ENCODE measurements at regions not wholly inside any gene's neighbourhood (a gene's known extent, or its start where the extent isn't known, plus 50 kb on each side); places are given as distances from the start of the nearest gene placed in this dataset.

DNA sequence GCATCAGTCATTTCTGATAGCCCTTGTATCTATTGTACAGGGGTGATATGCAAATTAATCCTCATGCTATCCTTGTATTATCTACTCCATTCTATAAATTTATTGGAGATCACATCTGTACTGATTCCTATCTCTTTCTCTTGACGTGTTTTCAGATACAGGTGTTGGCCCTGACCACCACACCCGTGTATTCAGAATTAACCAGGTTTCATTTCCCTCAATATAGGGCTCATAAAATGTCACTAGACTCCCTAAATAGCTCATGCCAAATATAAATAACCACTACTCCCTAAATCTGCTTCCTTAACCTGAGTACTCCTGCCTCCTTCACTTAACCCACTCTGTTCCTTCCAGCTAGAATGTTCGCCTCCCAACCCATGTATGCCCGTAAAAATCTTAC lies 522.8 kb upstream of the KLF4 start:
- Histone ChIP-seq H3K79me2 (ENCODE audit: insufficient read depth, low read depth) (no peaks in the 10 kb centered on the region), H3K27me3 (ENCODE audit: insufficient read depth, low read depth) (no peaks in the 10 kb centered on the region)

DNA sequence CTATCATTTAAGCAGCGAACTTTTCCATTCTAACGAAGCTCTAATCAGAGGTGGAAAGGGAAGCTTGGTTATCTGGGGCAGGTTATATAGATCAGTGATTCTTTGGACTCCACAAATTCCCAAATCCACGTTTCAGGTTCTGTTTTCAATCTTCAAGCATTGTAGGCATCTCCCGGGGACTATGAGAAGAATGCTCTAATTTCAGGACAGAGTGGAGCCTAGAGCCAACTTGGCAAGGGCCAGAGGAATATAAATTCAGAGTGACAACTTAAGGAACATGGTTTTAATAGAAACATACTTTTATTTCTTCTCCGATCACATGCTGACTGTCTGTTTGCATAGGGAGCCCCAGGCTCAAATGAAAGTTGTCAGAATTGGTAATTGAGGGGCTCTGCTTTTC lies 514.0 kb upstream of the KLF4 start:
- Histone ChIP-seq H3K27ac (no peak overlapping the region), H3K9ac (no peak overlapping the region), H4K20me1 (ENCODE audit: insufficient read depth) (no peaks in the 10 kb centered on the region), H3K36me3 (ENCODE audit: insufficient read depth) (no peaks in the 10 kb centered on the region), H3K79me2 (ENCODE audit: insufficient read depth, low read depth) (no peaks in the 10 kb centered on the region), H3K4me1 (ENCODE audit: low read depth, poor library complexity, severe bottlenecking) (no peaks in the 10 kb centered on the region), H2AFZ (ENCODE audit: low read depth) (no peak overlapping the region), H3K4me2 (no peak overlapping the region), H3K27me3 (ENCODE audit: insufficient read depth, low read depth) (no peaks in the 10 kb centered on the region), H3K4me3 (IDR thresholded peaks at IDR 0.05; ENCODE audit: insufficient read depth, low read depth, low read length) (no peak overlapping the region)
- TF ChIP-seq, protein P1, sequence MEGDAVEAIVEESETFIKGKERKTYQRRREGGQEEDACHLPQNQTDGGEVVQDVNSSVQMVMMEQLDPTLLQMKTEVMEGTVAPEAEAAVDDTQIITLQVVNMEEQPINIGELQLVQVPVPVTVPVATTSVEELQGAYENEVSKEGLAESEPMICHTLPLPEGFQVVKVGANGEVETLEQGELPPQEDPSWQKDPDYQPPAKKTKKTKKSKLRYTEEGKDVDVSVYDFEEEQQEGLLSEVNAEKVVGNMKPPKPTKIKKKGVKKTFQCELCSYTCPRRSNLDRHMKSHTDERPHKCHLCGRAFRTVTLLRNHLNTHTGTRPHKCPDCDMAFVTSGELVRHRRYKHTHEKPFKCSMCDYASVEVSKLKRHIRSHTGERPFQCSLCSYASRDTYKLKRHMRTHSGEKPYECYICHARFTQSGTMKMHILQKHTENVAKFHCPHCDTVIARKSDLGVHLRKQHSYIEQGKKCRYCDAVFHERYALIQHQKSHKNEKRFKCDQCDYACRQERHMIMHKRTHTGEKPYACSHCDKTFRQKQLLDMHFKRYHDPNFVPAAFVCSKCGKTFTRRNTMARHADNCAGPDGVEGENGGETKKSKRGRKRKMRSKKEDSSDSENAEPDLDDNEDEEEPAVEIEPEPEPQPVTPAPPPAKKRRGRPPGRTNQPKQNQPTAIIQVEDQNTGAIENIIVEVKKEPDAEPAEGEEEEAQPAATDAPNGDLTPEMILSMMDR (conservative IDR thresholded peaks at IDR 0.05; ENCODE audit: low read depth, low read length): no peak

More for the DNA sequence above, 522.8 kb upstream of the KLF4 start:
- Histone ChIP-seq H3K4me3 (IDR thresholded peaks at IDR 0.05; ENCODE audit: insufficient read depth, low read depth, low read length) (no peak overlapping the region), H2AFZ (ENCODE audit: low read depth) (no peak overlapping the region), H3K27ac (no peak overlapping the region), H3K36me3 (ENCODE audit: insufficient read depth) (no peaks in the 10 kb centered on the region), H3K4me2 (no peak overlapping the region), H3K9ac (no peak overlapping the region), H4K20me1 (ENCODE audit: insufficient read depth) (no peaks in the 10 kb centered on the region), H3K4me1 (ENCODE audit: low read depth, poor library complexity, severe bottlenecking) (peaks cover 6% of the 10 kb centered on the region)
- TF ChIP-seq, protein P1 (conservative IDR thresholded peaks at IDR 0.05; ENCODE audit: low read depth, low read length): no peak

DNA sequence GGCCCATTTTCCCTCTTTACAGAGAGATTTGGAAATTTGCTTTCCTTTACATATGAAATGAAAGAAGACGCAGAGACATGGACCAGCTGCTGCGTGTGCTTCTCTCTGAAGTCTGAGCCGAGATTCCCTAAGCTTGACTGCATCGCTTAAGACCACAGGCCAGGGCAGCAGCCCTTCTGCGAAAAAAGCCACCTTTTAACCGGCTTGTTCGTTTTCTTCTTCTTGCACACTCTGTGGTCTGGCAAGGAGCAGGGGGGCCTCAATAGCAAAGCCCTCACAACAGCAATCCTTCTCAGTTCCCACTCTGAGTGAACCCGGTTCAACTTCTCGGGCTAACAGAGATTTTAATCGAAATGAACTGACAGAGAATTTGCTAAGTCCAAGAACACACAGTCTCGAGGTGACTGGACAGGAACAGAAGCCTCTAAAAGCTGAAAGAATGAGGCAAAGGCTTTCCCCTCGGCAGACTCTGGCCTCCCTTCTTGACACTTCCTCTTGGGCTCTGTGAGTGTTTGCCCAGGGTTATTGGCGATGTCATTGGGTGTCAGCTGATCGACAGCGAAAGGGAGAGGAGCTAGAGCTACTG lies 512.9 kb upstream of the KLF4 start:
- Histone ChIP-seq H3K9ac (no peak overlapping the region), H3K36me3 (ENCODE audit: insufficient read depth) (no peaks in the 10 kb centered on the region)

DNA sequence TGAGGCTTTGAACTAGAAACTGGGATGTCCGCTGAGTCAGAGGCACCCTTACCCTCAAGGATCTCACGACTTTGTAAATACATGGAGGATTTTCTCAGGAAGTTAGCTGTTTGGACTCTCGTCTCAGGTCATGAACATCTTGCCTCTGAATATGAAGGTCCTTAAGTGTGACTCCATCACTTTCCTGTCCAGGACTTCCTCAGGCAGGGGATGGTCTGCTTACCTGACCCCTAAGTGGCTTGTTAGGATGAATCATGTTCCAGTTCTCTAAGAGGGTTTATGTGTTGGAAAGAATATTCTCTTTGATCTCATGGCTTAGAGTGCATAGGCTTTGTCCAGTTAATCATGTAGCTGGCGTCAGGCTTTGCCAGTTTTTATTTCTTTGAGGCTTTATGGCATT lies 511.7 kb upstream of the KLF4 start:
- TF ChIP-seq, protein P1 (conservative IDR thresholded peaks at IDR 0.05; ENCODE audit: low read depth, low read length): no peak
- Histone ChIP-seq H3K9ac (no peak overlapping the region), H2AFZ (ENCODE audit: low read depth) (no peak overlapping the region), H3K4me3 (IDR thresholded peaks at IDR 0.05; ENCODE audit: insufficient read depth, low read depth, low read length) (no peak overlapping the region), H3K4me2 (no peak overlapping the region), H3K27me3 (ENCODE audit: insufficient read depth, low read depth) (no peaks in the 10 kb centered on the region), H4K20me1 (ENCODE audit: insufficient read depth) (no peaks in the 10 kb centered on the region), H3K27ac (no peak overlapping the region), H3K79me2 (ENCODE audit: insufficient read depth, low read depth) (no peaks in the 10 kb centered on the region), H3K36me3 (ENCODE audit: insufficient read depth) (no peaks in the 10 kb centered on the region), H3K4me1 (ENCODE audit: low read depth, poor library complexity, severe bottlenecking) (no peaks in the 10 kb centered on the region)

More for the DNA sequence above, 512.9 kb upstream of the KLF4 start:
- H3K79me2 ChIP-seq (ENCODE audit: insufficient read depth, low read depth): no peaks in the 10 kb centered on the region
- H3K4me1 ChIP-seq (ENCODE audit: low read depth, poor library complexity, severe bottlenecking): no peaks in the 10 kb centered on the region
- no peaks in the 10 kb centered on the region for H4K20me1 ChIP-seq (ENCODE audit: insufficient read depth)
- H3K27me3 ChIP-seq (ENCODE audit: insufficient read depth, low read depth): no peaks in the 10 kb centered on the region
- TF ChIP-seq, protein P1 (conservative IDR thresholded peaks at IDR 0.05; ENCODE audit: low read depth, low read length): no peak
- no peak overlapping the region for H3K4me3 ChIP-seq (IDR thresholded peaks at IDR 0.05; ENCODE audit: insufficient read depth, low read depth, low read length)
- no peak overlapping the region for H2AFZ ChIP-seq (ENCODE audit: low read depth)
- H3K4me2 ChIP-seq: no peak overlapping the region
- no peak overlapping the region for H3K27ac ChIP-seq

Data from KMS-11 (cell line).